GM18502 (cell line): ENCODE measurements at regions not wholly inside any gene's neighbourhood (a gene's known extent, or its start where the extent isn't known, plus 50 kb on each side); places are given as distances from the start of the nearest gene placed in this dataset.
"Not testable (repeated sequence)": the region's sequence is repeated elsewhere in the genome, so short reads cannot be mapped to it uniquely, and the experiment has no call there.

ENCODE experiments used
- ATAC-seq: cut with Tn5 transposase; IDR thresholded peaks from one replicate; pipeline ENCODE4 v1.9.1; 2021; ENCODE audit warnings: mild to moderate bottlenecking; ENCODE audit not compliant: unreplicated experiment, poor library complexity

DNA sequence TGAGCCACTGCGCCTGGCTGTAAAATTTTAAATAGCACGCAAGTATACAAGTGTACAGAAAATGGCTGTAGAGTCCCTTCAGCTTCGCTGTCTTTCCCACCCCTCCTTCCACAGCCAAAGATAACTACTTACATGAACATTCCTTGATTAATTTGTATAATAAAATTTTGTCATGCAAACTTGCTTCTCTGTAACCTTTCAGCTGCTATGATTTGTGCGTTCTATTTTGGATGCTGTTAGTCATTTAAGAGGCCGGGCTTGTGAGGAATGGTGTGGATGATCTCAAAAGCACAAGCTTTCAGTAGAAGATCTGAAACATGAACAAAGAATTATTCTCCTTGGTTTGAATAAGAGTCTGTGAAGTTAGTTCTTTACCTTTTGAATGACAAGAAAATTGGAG, 115.0 kb upstream of the TLE1 start:
- ATAC-seq = no peak

DNA sequence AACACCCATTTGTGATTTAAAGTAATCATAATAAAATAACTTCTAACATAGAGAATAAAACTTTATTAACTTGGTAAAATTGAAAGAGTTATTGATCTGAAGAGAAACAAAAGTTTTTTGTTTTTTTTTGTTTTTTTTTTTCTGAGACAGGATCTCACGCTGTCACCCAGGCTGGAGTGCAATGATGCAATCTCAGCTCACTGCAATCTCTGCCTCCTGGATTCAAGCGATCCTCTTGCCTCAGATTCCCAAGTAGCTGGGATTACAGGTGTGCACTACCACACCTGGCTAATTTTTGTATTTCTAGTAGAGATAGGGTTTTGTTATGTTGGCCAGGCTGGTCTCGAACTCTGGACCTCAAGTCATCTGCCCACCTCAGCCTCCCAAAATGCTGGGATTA, 116.5 kb upstream of the SPATA31D4 start:
- ATAC-seq = not testable (repeated sequence)

DNA sequence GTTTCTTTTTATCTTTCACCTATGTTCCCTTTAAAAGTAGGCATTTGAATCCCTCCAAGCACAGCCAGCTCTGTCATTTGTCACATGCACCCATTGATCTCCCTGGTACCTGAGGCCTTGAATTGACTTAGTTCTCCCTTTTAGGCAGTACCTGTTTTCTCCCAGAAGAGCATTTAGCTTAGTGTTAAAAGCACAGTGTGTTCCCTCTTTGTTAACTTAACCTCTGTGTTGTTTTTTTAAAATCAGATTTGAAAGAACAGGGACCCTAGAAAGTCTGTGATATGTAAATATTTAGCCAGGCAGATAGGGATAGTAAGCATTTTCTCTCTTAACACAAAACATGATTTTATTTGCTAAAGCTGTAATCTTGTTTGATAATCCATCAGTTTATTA, 113.8 kb upstream of the SPATA31D4 start:
- ATAC-seq = no peak

DNA sequence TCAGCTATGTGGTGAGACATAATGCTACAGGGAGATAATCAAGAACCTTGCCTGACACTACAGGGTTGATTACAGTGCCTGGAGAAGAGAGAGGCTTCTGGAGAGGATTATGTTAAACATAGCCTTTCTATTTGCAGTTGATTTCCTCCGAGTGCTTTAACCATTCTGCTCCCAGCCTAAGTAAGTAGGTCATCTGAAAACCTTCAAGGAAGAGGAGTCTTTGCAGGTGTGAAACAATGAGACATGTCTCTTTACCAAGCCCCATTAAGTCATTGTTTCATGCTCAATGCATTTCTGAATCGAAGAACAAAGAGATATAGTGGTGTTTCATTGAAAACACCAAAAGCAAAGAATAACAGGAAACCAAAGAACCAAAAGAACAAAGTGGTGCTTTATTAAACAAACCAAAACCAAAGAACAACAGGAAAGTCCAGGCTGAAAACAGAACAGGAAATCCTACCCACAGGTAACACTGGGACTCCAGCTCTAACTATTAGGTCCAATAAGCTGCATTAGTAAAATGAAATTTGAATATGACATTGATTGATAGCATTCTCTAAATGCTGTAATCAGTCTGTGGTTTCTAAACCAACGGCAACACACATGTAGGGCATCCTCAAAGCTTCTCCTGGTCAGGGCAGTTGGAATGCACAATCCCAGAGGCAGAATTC, 113.3 kb upstream of the SPATA31D4 start:
- peak; percentile 81 for ATAC-seq

DNA sequence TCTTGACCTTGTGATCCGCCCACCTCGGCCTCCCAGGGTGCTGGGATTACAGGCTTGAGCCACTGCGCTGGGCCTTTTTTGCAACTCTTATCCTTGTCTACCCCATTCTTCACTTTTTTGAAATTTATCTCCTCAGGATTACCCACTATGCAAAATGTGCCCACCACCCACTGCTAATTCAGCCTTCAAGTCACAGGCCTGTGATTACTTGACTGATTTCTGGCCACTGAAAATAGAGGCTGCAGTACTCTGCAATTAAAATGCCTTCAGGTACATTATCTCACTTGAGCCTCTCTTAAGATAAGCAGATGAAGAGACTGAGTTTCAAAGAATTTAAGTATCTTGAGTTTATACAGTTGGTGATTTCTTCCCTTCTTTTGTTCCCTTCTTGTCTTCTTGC, 112.4 kb upstream of the SPATA31D4 start:
- no peak for ATAC-seq

DNA sequence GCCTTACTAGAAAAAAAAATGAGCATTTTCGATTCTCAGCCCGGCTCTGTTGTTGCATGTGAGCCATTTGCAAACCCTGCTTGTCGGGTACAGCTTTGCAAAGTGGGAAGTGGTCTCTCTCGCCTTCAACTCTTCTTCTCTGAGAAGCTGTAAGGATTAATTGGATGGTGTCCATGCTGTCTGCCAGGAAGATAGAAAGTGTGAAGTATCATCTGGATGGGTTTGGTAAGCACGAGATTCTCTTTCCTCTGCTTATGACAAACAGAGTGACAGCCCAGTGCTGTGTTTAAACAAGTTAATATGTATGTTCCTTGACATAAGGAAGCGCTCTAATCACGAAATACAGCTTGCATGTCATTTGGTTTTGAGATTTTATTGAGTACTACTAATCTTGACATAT, 109.1 kb upstream of the SPATA31D4 start:
- no peak for ATAC-seq

DNA sequence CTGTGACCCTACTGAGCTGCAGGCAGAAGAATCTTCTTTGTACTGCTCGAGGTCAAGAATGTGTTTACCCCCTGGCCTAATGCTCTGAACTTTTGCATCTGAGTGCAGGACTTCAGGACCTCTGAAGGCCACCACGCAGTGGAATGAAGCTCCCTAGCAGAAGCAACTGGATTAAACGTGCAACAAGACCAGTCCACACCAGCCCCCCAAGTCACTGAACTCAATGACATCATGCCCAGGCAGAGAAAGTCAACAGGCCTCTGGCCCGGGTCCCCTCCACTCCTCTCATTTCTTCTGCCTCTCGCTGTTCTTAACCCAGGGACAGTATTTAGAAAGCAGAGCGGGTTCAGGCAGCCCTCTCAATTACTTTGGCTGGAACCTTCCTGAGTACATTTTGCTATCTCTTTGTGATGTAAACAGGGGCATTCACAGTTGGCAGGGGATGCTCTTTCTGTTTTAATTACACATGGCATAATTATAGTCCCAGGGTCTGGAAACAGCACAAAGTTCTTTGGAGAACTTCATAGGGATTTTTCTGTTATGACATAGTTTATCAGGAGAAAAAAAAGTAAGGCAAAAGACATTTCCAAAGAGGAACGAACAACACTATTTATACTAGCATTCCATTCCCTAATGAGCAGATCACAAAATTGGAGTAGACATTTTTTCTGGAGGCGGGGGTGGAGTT, 108.2 kb upstream of the SPATA31D4 start:
- ATAC-seq = no peak

DNA sequence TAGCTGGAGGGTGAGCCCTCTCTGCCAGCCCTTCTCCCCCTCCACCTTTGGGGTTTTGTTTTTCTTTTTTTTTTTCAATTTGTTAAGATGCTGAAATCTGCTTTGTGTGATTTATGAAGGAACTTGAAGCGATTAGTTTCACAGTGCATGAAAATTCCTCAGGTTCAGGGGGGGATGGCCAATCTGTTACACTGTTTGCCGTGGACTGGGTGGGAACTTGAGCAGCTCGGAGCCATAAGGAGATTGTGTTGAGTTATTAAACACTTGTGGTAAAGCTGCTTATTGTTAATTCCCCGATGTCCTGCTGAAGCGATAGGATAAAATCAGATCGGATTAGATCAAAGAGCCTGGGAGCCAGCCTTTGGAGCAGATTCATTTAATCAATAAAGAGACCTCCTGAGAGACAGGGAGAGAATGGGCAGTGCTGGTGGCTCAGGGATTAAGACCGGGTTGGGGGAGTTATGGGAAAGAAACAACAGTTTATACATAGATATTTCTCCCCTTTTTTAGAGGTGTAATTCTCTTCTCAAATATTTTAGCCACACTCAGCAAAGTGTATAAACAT, 105.8 kb upstream of the SPATA31D4 start:
- ATAC-seq = no peak

DNA sequence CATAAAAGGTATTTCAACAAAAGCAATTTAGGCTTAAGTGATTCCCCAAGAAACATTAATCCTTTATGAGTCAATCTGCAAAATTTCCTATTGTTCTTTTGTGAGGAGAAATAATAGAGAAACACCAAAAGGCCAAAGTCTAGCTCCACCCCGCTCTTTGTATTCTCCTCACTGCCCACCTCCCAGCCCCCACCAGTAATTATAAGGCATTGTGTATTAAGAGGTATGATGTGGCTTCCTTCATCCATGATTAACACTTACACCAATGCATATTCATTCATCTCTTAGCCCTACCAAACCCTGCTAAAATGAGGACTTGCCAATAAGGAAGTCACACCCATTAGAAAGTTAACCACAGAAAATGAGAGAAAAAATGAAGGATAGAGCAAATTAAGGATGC, 105.3 kb upstream of the SPATA31D4 start:
- ATAC-seq = no peak

DNA sequence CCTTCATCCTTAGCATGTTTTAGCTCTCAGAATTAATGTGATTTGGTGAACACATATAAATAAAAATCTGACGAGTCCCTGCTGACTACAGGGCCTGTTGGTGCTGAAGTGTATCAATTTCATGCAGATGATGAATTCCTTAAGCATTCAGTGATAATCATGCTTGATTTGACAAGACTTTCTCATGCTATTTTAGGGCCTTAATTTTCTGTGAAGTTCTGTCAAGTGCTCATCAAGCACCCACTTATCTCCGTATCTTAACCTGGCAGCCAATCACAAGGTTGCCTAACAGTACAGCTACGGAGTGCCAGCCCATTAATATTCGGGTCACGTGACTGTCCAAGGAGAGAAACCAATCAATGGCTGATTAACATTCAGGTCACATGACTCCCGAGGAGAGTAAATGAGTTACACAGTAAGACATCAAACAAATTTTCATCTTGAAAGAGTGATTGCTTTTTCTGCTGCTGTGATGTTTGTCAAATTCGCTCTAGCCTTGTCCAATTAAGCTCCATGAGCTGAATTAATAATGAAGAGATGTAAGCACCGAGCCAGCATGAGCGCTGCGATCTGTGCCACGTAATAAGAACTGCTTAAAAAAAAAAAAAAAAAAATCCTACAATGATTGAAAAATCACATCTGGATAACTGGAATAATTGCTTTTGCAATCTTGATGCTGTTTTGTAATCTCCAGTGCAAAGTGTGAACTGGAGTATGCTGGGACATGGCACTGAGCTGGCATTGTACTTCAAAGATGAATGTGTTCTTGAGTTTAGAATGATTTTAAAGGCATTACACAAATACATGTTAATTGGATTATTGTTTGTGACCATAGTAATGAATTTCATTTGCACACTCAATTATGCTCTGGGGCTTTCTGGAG, 104.3 kb upstream of the SPATA31D4 start:
- ATAC-seq = no peak

DNA sequence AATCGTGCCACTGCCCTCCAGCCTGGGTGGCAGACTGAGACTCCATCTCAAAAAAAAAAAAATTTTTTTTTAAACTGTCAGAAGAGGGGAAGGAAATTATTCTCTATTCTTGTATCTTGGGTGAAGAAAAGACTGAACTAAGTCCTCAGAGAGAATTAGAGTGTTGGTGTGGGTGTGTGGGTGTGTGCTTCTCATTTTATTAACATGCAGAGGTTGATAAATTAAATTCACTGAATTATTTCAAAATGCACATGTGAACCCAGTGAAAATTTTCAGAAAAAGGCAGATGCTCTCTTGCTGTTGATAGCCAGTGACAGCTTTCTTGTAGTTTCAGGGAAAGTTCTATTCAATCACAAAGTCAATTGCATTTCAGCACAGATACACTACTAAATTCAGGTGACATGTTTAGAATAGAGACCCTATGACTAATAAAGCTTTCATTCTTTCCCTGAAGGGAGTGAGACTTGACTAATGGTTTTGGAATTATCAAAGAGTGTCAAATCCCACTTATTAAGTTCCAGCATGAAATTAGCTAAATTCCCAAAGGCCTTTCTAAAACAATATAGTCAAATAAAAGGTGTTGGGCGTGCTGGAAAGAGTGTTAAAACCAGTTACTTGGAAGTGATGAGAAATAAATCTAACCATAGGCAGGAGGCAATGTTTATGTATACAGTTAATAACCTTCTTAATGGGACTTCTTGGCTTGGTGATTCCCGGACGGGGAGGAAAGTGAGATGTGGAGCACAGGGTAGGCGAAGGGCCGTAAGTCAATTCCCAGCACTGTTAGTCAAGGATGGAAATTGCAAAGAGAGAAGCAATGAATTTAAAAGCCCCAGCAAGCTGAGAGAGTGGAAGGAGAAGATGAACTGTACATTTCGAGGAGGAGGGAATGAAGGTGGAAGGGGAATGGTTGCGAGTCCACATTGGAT, 103.2 kb upstream of the SPATA31D4 start:
- no peak for ATAC-seq

DNA sequence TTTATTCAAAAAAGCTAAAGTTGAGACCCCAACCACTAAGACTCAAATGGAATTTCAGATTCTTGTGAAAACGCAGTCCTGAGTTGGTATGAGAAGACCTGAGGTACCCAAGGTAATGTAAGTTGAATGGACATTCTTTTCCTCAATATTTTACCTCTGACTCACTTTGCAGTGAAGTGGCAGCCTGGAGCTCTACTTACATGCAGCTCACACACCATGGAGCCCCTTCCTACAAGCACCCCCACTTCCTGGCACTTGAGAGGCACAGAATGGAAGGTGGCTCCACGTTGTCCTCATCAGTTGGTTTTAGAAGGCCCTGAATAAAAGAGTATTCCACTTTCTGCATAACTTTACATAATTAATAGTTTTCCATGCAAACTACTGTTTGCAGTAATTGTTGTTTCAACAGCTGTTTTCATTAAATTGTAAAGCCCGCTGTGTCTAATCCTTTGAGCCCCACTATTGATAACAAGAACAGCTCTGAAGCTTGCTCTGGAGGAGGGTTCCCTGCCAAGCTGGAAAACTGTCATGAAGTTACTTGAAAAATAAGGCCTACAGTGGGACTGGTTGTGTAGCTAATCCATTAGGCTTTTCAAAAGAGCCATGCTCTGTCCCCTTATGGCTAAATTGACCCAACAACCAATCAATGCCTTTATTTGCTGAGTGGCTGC, 102.2 kb upstream of the SPATA31D4 start:
- ATAC-seq = no peak

DNA sequence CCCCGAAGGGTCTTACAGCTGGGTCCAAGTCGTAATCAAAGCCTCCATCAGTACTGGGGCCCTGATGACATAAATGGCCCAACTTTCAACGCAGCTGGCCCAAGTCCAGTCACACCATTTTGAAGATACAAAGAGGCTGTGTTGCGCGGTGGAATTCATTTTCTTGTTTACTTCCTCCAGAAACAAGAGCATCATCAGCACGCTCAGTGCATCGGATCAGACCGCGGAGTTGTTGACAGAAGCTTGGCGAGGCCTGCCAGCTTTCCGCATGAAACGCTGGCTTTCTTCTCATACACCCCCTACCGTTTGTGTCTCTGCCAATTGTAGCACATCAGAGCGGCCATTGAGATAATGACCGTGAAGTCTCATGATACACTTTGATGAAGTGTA, 101.7 kb upstream of the SPATA31D4 start:
- no peak for ATAC-seq

DNA sequence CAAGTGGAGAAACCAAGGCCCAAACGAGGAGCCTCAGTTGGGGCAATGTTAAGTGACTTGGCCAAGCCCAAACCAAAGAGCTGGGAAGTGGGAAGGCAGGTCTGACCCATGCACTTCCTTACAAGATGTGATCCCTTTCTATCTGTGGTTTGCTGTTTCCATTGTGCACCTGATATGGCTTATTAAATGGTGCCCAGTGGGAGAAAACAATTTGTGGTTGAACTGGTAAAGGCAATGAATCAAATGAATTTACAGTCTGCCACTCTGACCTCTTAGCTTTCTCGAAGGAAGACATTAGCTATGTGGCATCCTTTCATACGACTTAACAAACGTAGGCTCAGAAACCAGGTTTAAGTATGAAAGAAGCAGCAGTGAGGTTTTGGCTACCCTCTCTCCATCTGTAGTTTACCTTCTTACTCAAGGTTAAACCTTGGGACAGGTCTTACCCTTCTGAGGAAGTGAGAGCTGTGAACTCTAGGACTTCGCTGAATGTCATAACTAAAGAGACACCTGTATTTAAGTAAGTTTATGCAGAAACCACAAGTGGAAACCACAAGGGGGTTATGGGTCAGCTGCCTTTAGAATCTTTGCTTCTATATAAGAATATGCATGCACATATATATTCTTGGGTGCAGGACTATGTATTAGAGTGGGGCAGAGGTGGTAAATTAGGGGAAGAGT, 100.5 kb upstream of the SPATA31D4 start:
- ATAC-seq = peak; percentile 70

DNA sequence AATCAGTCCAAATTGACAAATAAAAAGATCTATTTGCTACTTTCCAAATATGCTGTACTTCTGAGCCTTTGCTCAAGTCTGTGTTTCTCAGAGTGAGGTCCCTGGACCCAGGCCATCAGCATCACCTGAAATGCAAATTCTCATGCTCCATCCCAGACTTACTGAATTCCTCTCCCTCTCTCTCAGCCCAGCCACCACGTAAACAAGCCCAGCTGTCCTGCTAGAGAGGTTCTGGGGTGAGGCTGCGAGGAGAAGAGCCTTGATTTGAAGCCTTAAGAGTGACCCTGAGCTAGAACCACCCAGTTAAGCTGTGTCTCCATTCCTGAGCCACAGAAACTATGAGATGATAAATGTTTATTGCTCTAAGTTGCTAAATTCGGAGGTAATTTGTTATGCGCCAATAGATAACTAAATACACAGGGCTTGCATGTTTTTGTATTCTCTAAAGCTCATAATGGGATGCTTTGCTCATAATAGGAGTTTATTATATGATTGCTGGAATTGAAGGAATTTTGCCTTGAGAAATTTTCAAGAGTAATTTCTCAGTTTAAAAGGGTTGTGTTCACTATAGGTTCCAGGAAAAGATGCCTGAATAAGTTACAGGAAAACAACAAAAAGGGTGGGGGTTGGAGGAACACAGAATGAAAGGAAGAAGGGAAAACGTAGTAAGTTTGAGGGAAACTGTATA, 98.9 kb upstream of the SPATA31D4 start:
- no peak for ATAC-seq

DNA sequence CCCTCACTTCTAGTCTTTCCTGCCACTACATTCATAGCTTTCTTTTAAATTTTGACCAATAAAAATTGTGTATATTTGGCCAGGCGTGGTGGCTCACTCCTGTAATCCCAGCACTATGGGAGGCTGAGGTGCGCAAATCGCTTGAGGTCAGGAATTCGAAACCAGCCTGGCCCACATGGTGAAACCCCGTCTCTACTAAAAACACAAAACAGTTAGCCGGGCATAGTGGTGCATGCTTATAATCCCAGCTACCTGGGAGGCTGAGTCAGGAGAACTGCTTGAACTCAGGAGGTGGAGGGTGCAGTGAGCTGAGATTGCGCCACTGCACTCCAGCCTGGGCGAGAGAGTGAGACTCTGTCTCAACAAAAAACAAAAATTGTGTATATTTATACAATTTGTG, 97.8 kb upstream of the SPATA31D4 start:
- not testable (repeated sequence) for ATAC-seq

DNA sequence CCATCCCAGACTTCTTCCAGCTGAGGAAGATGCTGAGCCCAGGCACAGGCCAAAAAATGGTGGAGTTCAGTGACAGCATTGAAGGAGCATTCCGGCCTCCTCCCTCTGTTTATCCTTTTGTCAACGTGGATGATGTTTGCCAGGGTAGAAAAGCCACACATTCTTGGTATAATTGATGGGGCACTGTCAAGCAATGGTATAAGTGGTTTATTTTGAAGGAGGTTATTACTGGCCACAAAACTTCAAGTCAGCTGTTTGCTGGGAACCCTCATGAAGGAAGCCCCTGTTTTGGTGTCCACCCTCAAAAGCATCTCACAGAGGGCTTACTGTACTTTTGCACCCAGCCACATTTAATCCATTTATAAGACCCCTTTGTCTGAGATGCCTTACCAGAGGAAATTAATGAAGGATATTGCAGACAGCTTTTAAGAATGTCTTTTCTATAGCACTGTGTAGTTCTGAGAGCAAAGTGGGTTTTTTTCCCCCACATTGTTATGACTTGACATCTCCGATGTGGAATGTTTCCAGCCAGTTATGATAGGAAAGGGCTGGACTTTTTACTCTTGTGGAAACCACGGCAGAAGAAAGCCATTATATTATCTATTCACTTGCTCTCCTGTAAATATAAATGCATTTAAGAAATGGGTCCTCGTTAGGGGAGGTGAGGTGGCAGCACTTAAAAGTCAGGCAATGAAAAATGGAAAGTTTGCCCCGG, 95.5 kb upstream of the SPATA31D4 start:
- no peak for ATAC-seq
